GM12891 (cell line): ENCODE measurements at regions not wholly inside any gene's neighbourhood (a gene's known extent, or its start where the extent isn't known, plus 50 kb on each side); places are given as distances from the start of the nearest gene placed in this dataset.

ENCODE experiments used
- POLR2A ChIP-seq: IDR thresholded peaks from 2 replicates; pipeline ENCODE4 v1.6.1; 2011; ENCODE audit warnings: low read depth, low read length, control low read depth
- POLR2AphosphoS5 ChIP-seq: IDR thresholded peaks from 2 replicates; pipeline ENCODE4 v1.6.1; 2011; ENCODE audit warnings: low read depth, low read length, control low read depth

GRCh38 chr4:97404876-97405523, 738.3 kb downstream of the STPG2 start:
- TF ChIP-seq POLR2A (no peak), POLR2AphosphoS5 (no peak)
